Transverse colon (tissue), 4 donors: ENCODE measurements at regions not wholly inside any gene's neighbourhood (a gene's known extent, or its start where the extent isn't known, plus 50 kb on each side); places are given as distances from the start of the nearest gene placed in this dataset.

Experiments used
- CTCF ChIP-seq, 5 experiments: fragments of 200-600 bp in 3 of 5; fragments of 450-650 bp in 2 of 5; sonication (generic) in 3 of 5; IDR thresholded peaks; 1 replicate in 2 of 5; 2 replicates in 3 of 5; pipeline ENCODE4 v1.5.1; 2016 to 2017; ENCODE audit warnings: antibody characterized with exemption in 5 of 5, inconsistent platforms in 3 of 5, mild to moderate bottlenecking in 2 of 5, moderate library complexity in 1 of 5
- POLR2A ChIP-seq: fragments of 450-650 bp; IDR thresholded peaks from one replicate; pipeline ENCODE4 v1.6.1; 2016; ENCODE audit warnings: antibody characterized with exemption, mild to moderate bottlenecking, moderate library complexity
- POLR2AphosphoS5 ChIP-seq, 3 donors: sonication (generic); formaldehyde crosslinking; IDR thresholded peaks; one replicate each; pipeline ENCODE4 v1.6.1; 2016; ENCODE audit warnings: antibody characterized with exemption in 3 of 3

- no peak for TF ChIP-seq CTCF (IDR thresholded peaks at IDR 0.05)
- no peak for TF ChIP-seq POLR2A
- TF ChIP-seq POLR2AphosphoS5 (IDR thresholded peaks at IDR 0.05) = no peak
Measured at GRCh38 chr3:59318881-59319280, 269.1 kb upstream of the CFAP20DC start.
